Loucy (cell line): ENCODE measurements at regions not wholly inside any gene's neighbourhood (a gene's known extent, or its start where the extent isn't known, plus 50 kb on each side); places are given as distances from the start of the nearest gene placed in this dataset.

Experiments used
- CTCF ChIP-seq: fragments of 200-600 bp; sonication (generic); conservative IDR thresholded peaks from 2 replicates; pipeline ENCODE4 v1.5.1; 2014; ENCODE audit warnings: mild to moderate bottlenecking, antibody characterized with exemption, low read length
- EZH2phosphoT487 ChIP-seq: fragments of 200-600 bp; IDR thresholded peaks from 2 replicates; pipeline ENCODE4 v1.6.1; 2018; ENCODE audit warnings: antibody characterized with exemption, mild to moderate bottlenecking, moderate library complexity, borderline replicate concordance

GRCh38 chr3:10746684-10747083 lies 69.3 kb upstream of the SLC6A11 start:
- TF ChIP-seq CTCF, result no peak
- TF ChIP-seq EZH2phosphoT487, result no peak
